NCI-H2171 (cell line): ENCODE measurements at regions not wholly inside any gene's neighbourhood (a gene's known extent, or its start where the extent isn't known, plus 50 kb on each side); places are given as distances from the start of the nearest gene placed in this dataset.
A peak's percentile ranks its signal among the peaks of the same experiment; 100 is the strongest.

ENCODE experiments used
- DNase-seq: peaks from one replicate; lab custom pipeline; 2025; lab: John Stamatoyannopoulos, UW

DNA sequence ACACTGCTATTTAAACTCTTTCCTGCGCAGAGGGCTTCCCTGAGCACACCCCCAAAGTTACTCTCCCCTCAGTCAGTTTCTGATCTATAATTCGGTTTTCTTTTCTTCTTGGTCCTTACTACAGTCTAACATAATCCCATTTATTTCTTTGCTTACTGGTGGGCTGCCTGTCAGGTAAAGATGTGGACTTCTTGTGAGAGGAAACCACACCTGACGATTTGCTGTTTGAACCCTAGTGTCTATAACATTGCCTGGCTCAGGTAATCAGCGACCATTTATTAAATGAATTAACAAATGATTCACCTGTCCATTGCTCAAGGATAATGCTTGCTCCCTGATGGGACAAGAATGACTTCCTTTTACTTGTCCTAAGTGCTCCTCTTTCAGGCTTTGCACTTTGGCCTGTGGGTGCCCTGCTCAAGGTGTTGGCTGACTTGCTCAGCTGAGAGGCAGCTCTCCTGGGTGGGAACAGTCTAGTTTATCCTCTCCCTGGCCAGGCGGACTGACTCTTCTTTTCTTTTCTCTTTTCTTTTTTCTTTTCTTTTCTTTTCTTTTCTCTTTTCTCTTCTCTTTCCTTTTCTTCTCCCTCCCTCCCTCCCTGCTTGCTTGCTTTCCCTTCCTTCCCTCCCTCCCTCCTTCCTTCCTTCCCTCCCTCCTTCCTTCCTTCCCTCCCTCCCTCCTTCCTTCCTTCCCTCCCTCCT, 233.1 kb downstream of the BCAS1 start:
- DNase-seq, result no peak

DNA sequence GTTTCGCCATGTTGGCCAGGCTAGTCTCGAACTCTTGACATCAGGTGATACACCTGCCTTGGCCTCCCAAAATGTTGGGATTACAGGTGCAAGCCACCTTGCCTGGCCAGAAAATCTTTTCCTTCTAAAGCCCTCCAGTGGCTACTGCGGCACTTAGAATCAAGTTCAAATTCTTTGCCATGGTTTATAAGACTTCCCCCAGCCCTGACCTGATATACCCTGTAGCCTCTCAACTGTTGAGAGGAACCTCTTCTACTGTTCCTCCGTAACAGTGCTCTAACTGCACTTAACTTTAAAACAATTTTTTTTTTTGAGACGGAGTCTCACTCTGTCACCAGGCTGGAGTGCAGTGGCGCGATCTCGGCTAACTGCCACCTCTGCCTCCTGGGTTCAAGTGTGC, 235.6 kb downstream of the BCAS1 start:
- no peak for DNase-seq

DNA sequence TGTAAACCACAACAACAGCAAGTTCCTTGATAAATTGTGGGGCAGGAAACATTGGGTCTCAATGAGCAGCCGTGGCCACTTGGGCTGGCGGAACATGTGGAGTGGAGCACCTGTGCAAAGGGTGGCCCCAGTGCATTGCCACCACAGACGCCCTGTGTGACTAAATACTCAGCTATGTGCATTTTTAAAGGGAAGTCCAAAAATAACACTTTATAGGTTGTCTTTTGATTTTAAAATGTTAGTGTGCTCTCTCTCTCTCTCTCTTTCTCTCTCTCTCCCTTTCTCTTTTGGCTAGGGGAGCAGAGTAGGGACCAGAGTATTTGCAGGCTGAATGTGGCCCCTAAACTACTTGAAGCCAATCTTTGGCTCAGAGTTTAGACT, 236.3 kb downstream of the BCAS1 start:
- DNase-seq, result no peak

DNA sequence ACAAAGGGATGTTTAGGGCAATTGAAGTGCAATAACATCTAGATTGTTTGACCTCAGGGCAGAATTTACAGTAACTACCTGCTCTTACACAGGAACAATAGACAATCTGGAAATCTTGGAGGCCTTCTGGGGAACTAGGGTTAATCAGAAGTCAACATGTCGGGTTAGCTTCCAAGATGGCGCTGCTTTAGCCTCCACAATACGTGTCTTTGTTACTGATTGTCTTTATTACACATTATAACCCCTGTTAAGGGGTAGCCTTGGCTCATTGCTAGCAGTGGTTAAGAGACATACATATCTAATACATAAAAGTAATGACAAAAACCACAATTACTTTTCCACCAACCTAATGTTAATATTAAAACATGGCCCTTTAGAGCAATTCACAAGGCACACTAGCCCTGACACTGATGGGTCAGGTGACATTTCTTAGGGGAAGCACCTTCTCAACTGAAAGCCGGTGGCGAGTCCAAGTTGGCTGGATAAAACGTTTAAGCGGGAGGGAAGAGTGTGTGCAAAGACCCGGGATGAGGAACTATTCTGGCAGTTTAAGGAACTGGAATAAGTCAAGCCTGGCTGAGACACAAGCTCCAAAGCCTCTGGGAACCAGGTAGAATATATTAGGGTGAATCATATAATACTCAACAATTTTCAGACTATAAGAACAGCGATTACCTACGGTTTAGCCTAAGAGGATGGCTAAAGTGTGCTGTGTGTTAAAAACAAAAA, 236.9 kb downstream of the BCAS1 start:
- DNase-seq, result no peak

DNA sequence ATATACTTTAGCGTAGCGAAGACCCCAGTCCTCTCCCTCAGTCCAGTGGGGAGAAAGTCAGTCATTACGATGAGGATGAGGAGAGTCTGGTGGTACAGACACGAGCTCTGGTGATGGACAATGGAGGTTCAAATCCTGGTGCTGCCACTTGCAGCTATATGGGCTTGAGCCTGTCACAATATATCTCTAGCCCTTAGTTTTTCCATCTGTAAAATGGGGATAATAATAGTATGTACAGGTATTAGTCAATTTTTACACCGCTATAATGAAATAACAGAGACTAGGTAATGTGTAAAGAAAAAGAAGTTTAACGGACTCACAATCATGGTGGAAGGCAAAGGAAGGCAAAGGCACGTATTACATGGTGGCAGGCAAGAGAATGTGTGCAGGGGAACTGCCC, 237.9 kb downstream of the BCAS1 start:
- no peak for DNase-seq

- DNase-seq, result no peak
Measured at GRCh38 chr20:53831812-53832211, 238.2 kb upstream of the ZNF217 start.

- no peak for DNase-seq
Measured at GRCh38 chr20:53831228-53831627, 237.6 kb upstream of the ZNF217 start.

- DNase-seq, result no peak
Measured at GRCh38 chr20:53829724-53830521, 236.3 kb upstream of the ZNF217 start.

DNA sequence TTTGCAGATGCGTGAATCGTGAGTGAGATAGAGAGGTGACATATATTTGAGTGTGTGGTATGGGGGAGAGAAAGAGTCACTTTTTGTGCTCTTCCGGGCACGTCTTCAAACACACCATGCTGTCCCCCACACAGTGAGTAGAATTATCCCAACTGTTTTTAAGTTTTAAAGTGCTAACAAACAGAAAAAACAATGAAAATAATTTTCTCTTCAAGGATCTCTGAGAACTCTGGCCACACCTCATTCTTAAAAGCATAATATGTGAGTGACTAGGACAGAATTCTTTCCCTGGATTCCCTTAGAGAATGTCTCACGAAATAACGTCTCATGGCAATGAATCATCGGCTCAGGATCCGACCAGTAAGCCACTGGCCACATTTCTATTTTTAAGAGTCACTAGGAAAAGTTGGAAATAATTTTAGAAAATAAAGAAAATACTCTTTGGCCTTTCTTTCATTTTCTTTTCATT, 235.7 kb upstream of the ZNF217 start:
- no peak for DNase-seq

DNA sequence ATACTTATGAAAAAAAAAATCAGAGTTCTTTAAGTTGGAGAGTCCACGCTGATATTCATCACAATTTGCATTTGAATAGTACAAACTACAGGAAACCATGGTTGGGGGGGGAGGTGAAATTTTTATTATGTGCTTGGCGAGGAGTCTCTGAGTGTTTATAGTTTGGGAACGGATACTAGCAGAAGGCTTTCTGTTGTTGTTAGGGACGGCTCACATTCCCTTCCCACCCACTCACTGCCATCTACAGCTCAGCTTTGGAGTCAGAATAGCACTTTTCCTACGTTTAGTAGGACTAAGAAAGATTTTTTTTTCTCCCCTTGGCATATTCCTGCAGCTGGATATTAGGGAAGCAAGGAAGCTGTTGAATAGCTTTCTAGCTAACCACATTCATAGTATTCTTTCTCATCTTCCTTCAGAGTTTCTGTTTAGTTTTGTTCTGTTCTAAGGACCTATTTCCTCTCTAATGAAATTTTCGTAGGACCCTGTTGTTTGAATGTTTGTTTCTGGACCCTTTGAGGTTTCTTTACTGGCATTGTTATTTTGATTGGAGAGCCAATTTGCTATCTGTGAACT, 235.1 kb upstream of the ZNF217 start:
- DNase-seq, result peak; percentile 42

DNA sequence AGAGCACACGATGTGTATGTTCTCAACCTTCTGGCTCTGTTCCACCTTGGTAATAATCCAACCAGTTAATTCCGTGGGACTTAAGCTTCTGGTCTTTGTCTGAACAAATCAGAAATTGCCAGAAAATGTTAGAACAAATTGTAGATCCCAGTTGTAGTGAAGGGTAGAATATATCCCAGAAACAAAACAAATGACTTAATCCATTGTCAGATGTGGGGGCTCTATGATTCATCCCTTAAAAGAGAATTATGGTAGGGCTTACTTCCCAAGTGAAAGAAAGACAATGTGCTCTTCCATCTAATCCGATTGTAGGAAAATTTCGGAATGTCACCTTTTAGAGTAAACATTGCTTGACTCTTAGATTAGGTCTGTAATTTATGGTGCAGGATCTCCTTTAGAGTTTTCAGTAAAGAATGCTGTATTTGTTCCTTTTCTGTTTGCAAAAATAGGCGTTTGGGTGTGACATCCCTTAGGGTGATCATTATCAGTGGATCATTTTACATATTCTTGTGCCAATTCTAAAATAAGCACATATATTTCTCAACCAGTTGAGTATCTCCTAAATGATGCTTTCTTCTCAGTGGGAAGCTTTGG, 234.5 kb upstream of the ZNF217 start:
- DNase-seq, result peak; percentile 87

DNA sequence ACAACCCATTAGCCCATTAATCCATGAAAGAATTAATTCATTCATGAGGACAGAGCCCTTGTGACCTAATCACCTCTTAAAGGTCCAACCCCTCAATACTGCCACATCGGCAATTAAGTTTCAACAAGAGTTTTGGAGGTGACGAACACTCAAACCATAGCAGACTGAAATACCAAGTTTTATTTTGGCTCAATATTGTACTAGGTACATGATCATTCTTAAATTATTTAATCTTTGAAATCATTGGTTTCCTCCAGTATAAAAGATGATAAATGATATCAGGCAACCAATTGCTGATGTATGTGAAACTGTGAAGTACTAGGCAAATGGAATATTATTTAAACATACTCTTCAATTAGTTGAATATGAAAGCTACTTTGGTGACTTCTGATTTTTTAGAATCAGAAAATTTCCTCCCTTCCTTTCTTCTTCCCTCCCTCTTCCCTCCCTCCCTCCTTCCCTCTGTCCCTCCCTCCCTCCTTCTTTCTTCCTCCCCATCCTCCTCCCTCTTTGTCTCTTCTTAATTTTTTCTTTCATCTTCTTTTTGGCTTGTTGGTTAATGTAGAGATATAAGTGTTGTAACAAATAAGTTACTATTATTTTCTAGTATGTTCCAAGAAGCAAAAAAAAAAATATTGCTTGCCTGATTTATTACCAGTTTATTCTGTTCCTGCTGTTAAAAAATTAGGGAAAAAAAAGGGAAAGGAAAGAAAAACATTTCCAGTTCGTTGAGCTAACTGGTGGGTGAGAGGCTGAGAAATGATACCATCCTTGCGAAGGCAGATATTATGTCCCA, 233.9 kb upstream of the ZNF217 start:
- no peak for DNase-seq

GRCh38 chr20:53826597-53827291, 233.1 kb upstream of the ZNF217 start:
- DNase-seq, result no peak

GRCh38 chr20:53826090-53826489, 232.5 kb upstream of the ZNF217 start:
- DNase-seq, result no peak

DNA sequence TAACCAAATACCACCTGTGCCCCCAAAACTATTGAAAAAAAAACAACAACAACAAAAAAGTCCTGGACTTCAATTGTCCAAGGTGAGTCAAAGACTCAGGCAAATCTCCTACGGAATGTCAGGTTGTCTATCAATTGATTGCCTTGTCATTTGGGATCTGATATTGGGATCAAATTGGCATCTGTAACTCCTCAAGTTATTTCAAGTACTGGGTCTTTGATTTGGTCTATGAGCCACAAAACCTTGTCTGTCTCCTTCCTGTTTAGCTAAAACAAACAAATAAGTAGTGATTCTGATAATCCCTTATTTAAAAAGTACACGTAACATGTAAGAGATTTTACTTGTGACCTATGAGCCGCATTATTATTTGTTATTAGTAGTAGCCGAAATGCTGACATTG, 231.6 kb upstream of the ZNF217 start:
- no peak for DNase-seq

DNA sequence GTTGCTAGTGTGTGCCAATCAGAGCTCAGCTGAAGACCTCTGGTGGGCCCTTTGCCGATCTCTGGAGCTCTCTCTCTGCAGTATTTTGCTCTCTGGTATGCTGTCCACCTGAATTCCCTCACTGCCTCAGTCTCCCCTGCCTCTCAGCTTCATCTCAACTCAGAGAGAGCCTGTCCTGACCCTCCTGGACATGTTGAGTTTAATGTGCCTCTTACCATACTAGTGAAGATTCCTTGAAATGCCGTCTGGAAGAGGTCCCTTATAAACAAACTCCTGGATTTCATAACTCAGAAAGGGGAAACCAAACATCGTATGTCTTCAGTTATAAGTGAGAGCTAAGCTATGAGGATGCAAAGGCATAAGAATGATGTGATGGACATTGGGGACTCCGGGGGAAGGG, 231.1 kb upstream of the ZNF217 start:
- no peak for DNase-seq

- DNase-seq, result no peak
Measured at GRCh38 chr20:53823121-53823764, 229.6 kb upstream of the ZNF217 start.

GRCh38 chr20:53822534-53822933, 228.9 kb upstream of the ZNF217 start:
- DNase-seq, result no peak

DNA sequence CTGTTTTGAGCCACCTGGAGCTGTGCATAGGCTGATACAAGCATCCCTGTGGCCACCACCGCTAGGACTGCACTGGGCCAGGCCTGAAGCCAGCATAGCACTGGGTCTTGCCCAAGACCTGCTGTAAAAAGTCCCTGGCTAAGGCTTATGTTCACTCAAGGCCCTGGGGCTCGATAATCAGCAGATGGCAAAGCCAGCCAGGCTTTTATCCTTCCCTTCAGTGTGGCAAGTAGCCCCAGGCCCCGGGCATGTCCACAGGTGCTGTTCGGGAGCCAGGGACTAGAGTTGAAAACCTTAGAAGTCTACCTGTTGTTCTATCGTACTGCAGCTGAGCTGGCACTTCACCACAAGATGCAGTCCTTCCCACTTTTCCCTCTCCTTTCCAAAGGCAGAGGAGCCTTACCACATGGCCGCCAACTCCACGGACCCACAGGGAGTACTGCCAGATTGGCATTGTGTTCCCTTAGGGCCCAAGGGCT, 226.4 kb upstream of the ZNF217 start:
- no peak for DNase-seq
